ENCODE measurements at regions not wholly inside any gene's neighbourhood (a gene's known extent, or its start where the extent isn't known, plus 50 kb on each side); places are given as distances from the start of the nearest gene placed in this dataset.

GRCh38 chr5:125120012-125120411, 373.6 kb upstream of the ZNF608 start:
- TF ChIP-seq CTCF (IDR thresholded peaks at IDR 0.05; ENCODE audit: low read length, missing control alignments) = no peak
- DNase-seq (ENCODE audit: low read depth) = no peak
- H3K4me3 ChIP-seq (replicated peaks; ENCODE audit: low read depth, low read length) = no peak overlapping the region

- no peak for DNase-seq (ENCODE audit: low read depth)
- no peak for TF ChIP-seq CTCF (IDR thresholded peaks at IDR 0.05; ENCODE audit: low read length, missing control alignments)
- no peak overlapping the region for H3K4me3 ChIP-seq (replicated peaks; ENCODE audit: low read depth, low read length)
These were observed 378.8 kb upstream of the ZNF608 start for GRCh38 chr5:125125031-125125823.

- no peak overlapping the region for H3K4me3 ChIP-seq (replicated peaks; ENCODE audit: low read depth, low read length)
- no peak for DNase-seq (ENCODE audit: low read depth)
- no peak for TF ChIP-seq CTCF (IDR thresholded peaks at IDR 0.05; ENCODE audit: low read length, missing control alignments)
These were observed 379.6 kb upstream of the ZNF608 start for GRCh38 chr5:125126050-125126449.

GRCh38 chr5:125129151-125129806, 382.8 kb upstream of the ZNF608 start:
- no peak overlapping the region for H3K4me3 ChIP-seq (replicated peaks; ENCODE audit: low read depth, low read length)
- DNase-seq (ENCODE audit: low read depth) = no peak
- TF ChIP-seq CTCF (IDR thresholded peaks at IDR 0.05; ENCODE audit: low read length, missing control alignments) = no peak

GRCh38 chr5:125130591-125130990, 384.2 kb upstream of the ZNF608 start:
- no peak overlapping the region for H3K4me3 ChIP-seq (replicated peaks; ENCODE audit: low read depth, low read length)
- no peak for TF ChIP-seq CTCF (IDR thresholded peaks at IDR 0.05; ENCODE audit: low read length, missing control alignments)
- no peak for DNase-seq (ENCODE audit: low read depth)

- no peak for TF ChIP-seq CTCF (IDR thresholded peaks at IDR 0.05; ENCODE audit: low read length, missing control alignments)
- peak; percentile 84 for DNase-seq (ENCODE audit: low read depth)
- no peak overlapping the region for H3K4me3 ChIP-seq (replicated peaks; ENCODE audit: low read depth, low read length)
These were observed 388.0 kb upstream of the ZNF608 start for GRCh38 chr5:125134216-125135081.
